ENCODE measurements at regions not wholly inside any gene's neighbourhood (a gene's known extent, or its start where the extent isn't known, plus 50 kb on each side); places are given as distances from the start of the nearest gene placed in this dataset.

GRCh38 chr5:173514661-173515060, 101.8 kb downstream of the BOD1 start:
- Histone ChIP-seq H4K20me1 (ENCODE audit: insufficient read depth, low read length) (no peaks in the 10 kb centered on the region), H3K9me3 (ENCODE audit: insufficient read depth, low read length) (no peaks in the 10 kb centered on the region), H3K79me2 (ENCODE audit: low read length) (no peaks in the 10 kb centered on the region), H3K36me3 (replicated peaks; ENCODE audit: low read depth, low read length) (no peaks in the 10 kb centered on the region), H3K27me3 (ENCODE audit: low read depth, low read length) (peaks cover 38% of the 10 kb centered on the region), H3K9ac (ENCODE audit: low read length) (no peak overlapping the region), H3K4me2 (ENCODE audit: low read length) (no peak overlapping the region), H3K4me3 (ENCODE audit: low read length) (no peak overlapping the region), H2AFZ (ENCODE audit: low read depth, low read length) (no peak overlapping the region), H3K27ac (ENCODE audit: low read length) (no peak overlapping the region), H3K4me1 (ENCODE audit: low read length) (0 out of 2 replicates have a peak, but pooled peaks cover 4% of the 10 kb centered on the region)
- TF ChIP-seq CTCF (IDR thresholded peaks at IDR 0.05; ENCODE audit: low read depth, low read length) (no peak), EZH2phosphoT487 (IDR thresholded peaks at IDR 0.05; ENCODE audit: low read depth) (no peak)

- no peak for TF ChIP-seq EZH2phosphoT487 (IDR thresholded peaks at IDR 0.05; ENCODE audit: low read depth)
- TF ChIP-seq CTCF (IDR thresholded peaks at IDR 0.05; ENCODE audit: low read depth, low read length), result no peak
- Histone ChIP-seq H3K9me3 (ENCODE audit: insufficient read depth, low read length) (no peaks in the 10 kb centered on the region), H3K27ac (ENCODE audit: low read length) (no peak overlapping the region), H3K4me2 (ENCODE audit: low read length) (no peak overlapping the region), H3K4me3 (ENCODE audit: low read length) (no peak overlapping the region), H3K27me3 (ENCODE audit: low read depth, low read length) (peaks cover 33% of the 10 kb centered on the region), H2AFZ (ENCODE audit: low read depth, low read length) (no peak overlapping the region), H3K36me3 (replicated peaks; ENCODE audit: low read depth, low read length) (no peaks in the 10 kb centered on the region), H3K79me2 (ENCODE audit: low read length) (no peaks in the 10 kb centered on the region), H3K9ac (ENCODE audit: low read length) (no peak overlapping the region), H4K20me1 (ENCODE audit: insufficient read depth, low read length) (no peaks in the 10 kb centered on the region), H3K4me1 (ENCODE audit: low read length) (0 out of 2 replicates have a peak, but pooled peaks cover 4% of the 10 kb centered on the region)
Observed at GRCh38 chr5:173513521-173513991, 102.9 kb downstream of the BOD1 start.

GRCh38 chr5:173512637-173513435, 103.6 kb downstream of the BOD1 start:
- Histone ChIP-seq H3K79me2 (ENCODE audit: low read length) (no peaks in the 10 kb centered on the region), H3K4me1 (ENCODE audit: low read length) (0 out of 2 replicates have a peak, but pooled peaks cover 4% of the 10 kb centered on the region), H4K20me1 (ENCODE audit: insufficient read depth, low read length) (no peaks in the 10 kb centered on the region), H2AFZ (ENCODE audit: low read depth, low read length) (no peak overlapping the region), H3K4me3 (ENCODE audit: low read length) (no peak overlapping the region), H3K36me3 (replicated peaks; ENCODE audit: low read depth, low read length) (no peaks in the 10 kb centered on the region), H3K9me3 (ENCODE audit: insufficient read depth, low read length) (no peaks in the 10 kb centered on the region), H3K27ac (ENCODE audit: low read length) (no peak overlapping the region), H3K4me2 (ENCODE audit: low read length) (no peak overlapping the region), H3K27me3 (ENCODE audit: low read depth, low read length) (peaks cover 28% of the 10 kb centered on the region), H3K9ac (ENCODE audit: low read length) (no peak overlapping the region)
- no peak for TF ChIP-seq CTCF (IDR thresholded peaks at IDR 0.05; ENCODE audit: low read depth, low read length)
- no peak for TF ChIP-seq EZH2phosphoT487 (IDR thresholded peaks at IDR 0.05; ENCODE audit: low read depth)

GRCh38 chr5:173509060-173509459, 107.4 kb downstream of the BOD1 start:
- Histone ChIP-seq H3K4me2 (ENCODE audit: low read length) (no peak overlapping the region), H3K36me3 (replicated peaks; ENCODE audit: low read depth, low read length) (no peaks in the 10 kb centered on the region), H3K4me3 (ENCODE audit: low read length) (no peak overlapping the region), H2AFZ (ENCODE audit: low read depth, low read length) (no peak overlapping the region), H3K9me3 (ENCODE audit: insufficient read depth, low read length) (no peaks in the 10 kb centered on the region), H3K27ac (ENCODE audit: low read length) (no peak overlapping the region), H3K79me2 (ENCODE audit: low read length) (no peaks in the 10 kb centered on the region), H3K9ac (ENCODE audit: low read length) (no peak overlapping the region), H4K20me1 (ENCODE audit: insufficient read depth, low read length) (no peaks in the 10 kb centered on the region), H3K4me1 (ENCODE audit: low read length) (0 out of 2 replicates have a peak, but pooled peaks cover 4% of the 10 kb centered on the region), H3K27me3 (ENCODE audit: low read depth, low read length) (peaks cover 21% of the 10 kb centered on the region; the same call in 1 of the 2 replicates)
- no peak for TF ChIP-seq EZH2phosphoT487 (IDR thresholded peaks at IDR 0.05; ENCODE audit: low read depth)
- TF ChIP-seq CTCF (IDR thresholded peaks at IDR 0.05; ENCODE audit: low read depth, low read length), result no peak
